ENCODE measurements at regions not wholly inside any gene's neighbourhood (a gene's known extent, or its start where the extent isn't known, plus 50 kb on each side); places are given as distances from the start of the nearest gene placed in this dataset.

DNA sequence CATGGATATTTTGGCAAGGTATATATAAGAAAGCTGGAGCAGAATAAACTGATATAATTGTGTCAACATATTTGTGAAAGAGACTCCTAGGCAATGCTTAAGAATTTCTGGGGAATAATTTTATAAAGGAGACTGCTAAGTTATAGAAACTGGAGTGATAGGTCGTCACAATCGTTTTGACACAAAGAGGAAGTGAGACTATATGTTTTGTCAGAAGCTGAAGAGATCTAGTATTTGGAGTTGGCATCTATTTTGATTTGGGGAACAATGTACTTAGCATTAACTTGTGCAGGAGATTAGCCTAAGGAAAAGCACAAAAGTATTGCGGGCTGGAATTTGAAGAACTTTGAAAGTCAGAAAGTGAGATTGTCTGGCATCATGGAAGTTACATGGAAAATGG, 582.5 kb downstream of the TAF11L14 start:
- TF ChIP-seq, protein P1, sequence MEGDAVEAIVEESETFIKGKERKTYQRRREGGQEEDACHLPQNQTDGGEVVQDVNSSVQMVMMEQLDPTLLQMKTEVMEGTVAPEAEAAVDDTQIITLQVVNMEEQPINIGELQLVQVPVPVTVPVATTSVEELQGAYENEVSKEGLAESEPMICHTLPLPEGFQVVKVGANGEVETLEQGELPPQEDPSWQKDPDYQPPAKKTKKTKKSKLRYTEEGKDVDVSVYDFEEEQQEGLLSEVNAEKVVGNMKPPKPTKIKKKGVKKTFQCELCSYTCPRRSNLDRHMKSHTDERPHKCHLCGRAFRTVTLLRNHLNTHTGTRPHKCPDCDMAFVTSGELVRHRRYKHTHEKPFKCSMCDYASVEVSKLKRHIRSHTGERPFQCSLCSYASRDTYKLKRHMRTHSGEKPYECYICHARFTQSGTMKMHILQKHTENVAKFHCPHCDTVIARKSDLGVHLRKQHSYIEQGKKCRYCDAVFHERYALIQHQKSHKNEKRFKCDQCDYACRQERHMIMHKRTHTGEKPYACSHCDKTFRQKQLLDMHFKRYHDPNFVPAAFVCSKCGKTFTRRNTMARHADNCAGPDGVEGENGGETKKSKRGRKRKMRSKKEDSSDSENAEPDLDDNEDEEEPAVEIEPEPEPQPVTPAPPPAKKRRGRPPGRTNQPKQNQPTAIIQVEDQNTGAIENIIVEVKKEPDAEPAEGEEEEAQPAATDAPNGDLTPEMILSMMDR (IDR thresholded peaks at IDR 0.05; ENCODE audit: low read depth, low read length, poor library complexity, severe bottlenecking): no peak
- TF ChIP-seq EZH2phosphoT487 (IDR thresholded peaks at IDR 0.05; ENCODE audit: borderline replicate concordance, low read length): no peak
